ENCODE measurements at regions not wholly inside any gene's neighbourhood (a gene's known extent, or its start where the extent isn't known, plus 50 kb on each side); places are given as distances from the start of the nearest gene placed in this dataset.

- no peak overlapping the region for H3K4me3 ChIP-seq (ENCODE audit: low read depth, low read length)
- no peak for DNase-seq (ENCODE audit: low read depth)
Measured at GRCh38 chr2:18430996-18431748, 129.3 kb downstream of the RDH14 start.

GRCh38 chr2:18428516-18428915, 131.9 kb downstream of the RDH14 start:
- no peak for DNase-seq (ENCODE audit: low read depth)
- no peak overlapping the region for H3K4me3 ChIP-seq (ENCODE audit: low read depth, low read length)

- no peak overlapping the region for H3K4me3 ChIP-seq (ENCODE audit: low read depth, low read length)
- DNase-seq (ENCODE audit: low read depth) = no peak
Measured at GRCh38 chr2:18427762-18428161, 132.7 kb downstream of the RDH14 start.

- DNase-seq (ENCODE audit: low read depth) = no peak
Measured at GRCh38 chr2:18426174-18426573, 134.3 kb downstream of the RDH14 start.

GRCh38 chr2:18425210-18425703, 135.2 kb downstream of the RDH14 start:
- no peak for DNase-seq (ENCODE audit: low read depth)
- H3K4me3 ChIP-seq (ENCODE audit: low read depth, low read length) = no peak overlapping the region

More at GRCh38 chr2:18426174-18426573, 134.3 kb downstream of the RDH14 start:
- H3K4me3 ChIP-seq (ENCODE audit: low read depth, low read length) = no peak overlapping the region

GRCh38 chr2:18423636-18424035, 136.8 kb downstream of the RDH14 start:
- H3K4me3 ChIP-seq (ENCODE audit: low read depth, low read length) = no peak overlapping the region
- no peak for DNase-seq (ENCODE audit: low read depth)

- H3K4me3 ChIP-seq (ENCODE audit: low read depth, low read length) = no peak overlapping the region
- DNase-seq (ENCODE audit: low read depth) = no peak
Measured at GRCh38 chr2:18422432-18423165, 137.9 kb downstream of the RDH14 start.

GRCh38 chr2:18413676-18414396, 146.6 kb downstream of the RDH14 start:
- peak; percentile 77 for DNase-seq (ENCODE audit: low read depth)
- H3K4me3 ChIP-seq (ENCODE audit: low read depth, low read length) = no peak overlapping the region

GRCh38 chr2:18412980-18413675, 147.3 kb downstream of the RDH14 start:
- H3K4me3 ChIP-seq (ENCODE audit: low read depth, low read length) = peak overlapping the region; percentile 7
- DNase-seq (ENCODE audit: low read depth) = no peak

- DNase-seq (ENCODE audit: low read depth) = no peak
- H3K4me3 ChIP-seq (ENCODE audit: low read depth, low read length) = no peak overlapping the region
Measured at GRCh38 chr2:18411626-18412025, 148.8 kb downstream of the RDH14 start.

- H3K4me3 ChIP-seq (ENCODE audit: low read depth, low read length) = no peak overlapping the region
- DNase-seq (ENCODE audit: low read depth) = no peak
Measured at GRCh38 chr2:18410543-18410942, 149.9 kb downstream of the RDH14 start.

GRCh38 chr2:18408638-18409037, 151.8 kb downstream of the RDH14 start:
- DNase-seq (ENCODE audit: low read depth) = no peak
- H3K4me3 ChIP-seq (ENCODE audit: low read depth, low read length) = no peak overlapping the region

- no peak overlapping the region for H3K4me3 ChIP-seq (ENCODE audit: low read depth, low read length)
- DNase-seq (ENCODE audit: low read depth) = no peak
Measured at GRCh38 chr2:18406219-18406618, 154.2 kb downstream of the RDH14 start.

- DNase-seq (ENCODE audit: low read depth) = no peak
- no peak overlapping the region for H3K4me3 ChIP-seq (ENCODE audit: low read depth, low read length)
Measured at GRCh38 chr2:18404708-18405107, 155.7 kb downstream of the RDH14 start.

GRCh38 chr2:18403921-18404522, 156.4 kb downstream of the RDH14 start:
- no peak overlapping the region for H3K4me3 ChIP-seq (ENCODE audit: low read depth, low read length)
- no peak for DNase-seq (ENCODE audit: low read depth)

GRCh38 chr2:18402831-18403230, 157.6 kb downstream of the RDH14 start:
- no peak overlapping the region for H3K4me3 ChIP-seq (ENCODE audit: low read depth, low read length)

GRCh38 chr2:18401471-18401870, 159.0 kb downstream of the RDH14 start:
- no peak for DNase-seq (ENCODE audit: low read depth)
- no peak overlapping the region for H3K4me3 ChIP-seq (ENCODE audit: low read depth, low read length)

More at GRCh38 chr2:18402831-18403230, 157.6 kb downstream of the RDH14 start:
- no peak for DNase-seq (ENCODE audit: low read depth)

- no peak overlapping the region for H3K4me3 ChIP-seq (ENCODE audit: low read depth, low read length)
- DNase-seq (ENCODE audit: low read depth) = no peak
Measured at GRCh38 chr2:18399601-18400000, 160.9 kb downstream of the RDH14 start.

GRCh38 chr2:18398833-18399232, 161.6 kb downstream of the RDH14 start:
- H3K4me3 ChIP-seq (ENCODE audit: low read depth, low read length) = no peak overlapping the region
- no peak for DNase-seq (ENCODE audit: low read depth)

Measured in skeletal muscle cell (primary cell).